BE2C (cell line): ENCODE measurements at regions not wholly inside any gene's neighbourhood (a gene's known extent, or its start where the extent isn't known, plus 50 kb on each side); places are given as distances from the start of the nearest gene placed in this dataset.
"Not testable (repeated sequence)": the region's sequence is repeated elsewhere in the genome, so short reads cannot be mapped to it uniquely, and the experiment has no call there.

Experiments
- DNase-seq: peaks from one replicate; pipeline ENCODE4 v3.0.0-alpha.2; 2020
- H3K27me3 ChIP-seq: fragments of 250-450 bp; sonication (Bioruptor Pico); 2 replicates; pipeline ENCODE4 v1.5.1; 2020; ENCODE audit warnings: mild to moderate bottlenecking
- H3K36me3 ChIP-seq: fragments of 250-450 bp; sonication (Bioruptor Pico); 2 replicates; pipeline ENCODE4 v1.5.1; 2020; ENCODE audit warnings: mild to moderate bottlenecking
- H3K4me1 ChIP-seq: fragments of 250-450 bp; sonication (Bioruptor Pico); 2 replicates; pipeline ENCODE4 v1.5.1; 2020
- H3K4me3 ChIP-seq: 2 replicates; pipeline ENCODE4 v1.5.1; 2011; ENCODE audit warnings: low read depth, low read length
- H3K9me3 ChIP-seq: fragments of 250-450 bp; sonication (Bioruptor Pico); 2 replicates; pipeline ENCODE4 v1.5.1; 2020
- TF ChIP-seq, protein P1 (sequence below): IDR thresholded peaks from 2 replicates; pipeline ENCODE4 v1.5.1; 2012; ENCODE audit warnings: mild to moderate bottlenecking, low read depth, low read length

DNA sequence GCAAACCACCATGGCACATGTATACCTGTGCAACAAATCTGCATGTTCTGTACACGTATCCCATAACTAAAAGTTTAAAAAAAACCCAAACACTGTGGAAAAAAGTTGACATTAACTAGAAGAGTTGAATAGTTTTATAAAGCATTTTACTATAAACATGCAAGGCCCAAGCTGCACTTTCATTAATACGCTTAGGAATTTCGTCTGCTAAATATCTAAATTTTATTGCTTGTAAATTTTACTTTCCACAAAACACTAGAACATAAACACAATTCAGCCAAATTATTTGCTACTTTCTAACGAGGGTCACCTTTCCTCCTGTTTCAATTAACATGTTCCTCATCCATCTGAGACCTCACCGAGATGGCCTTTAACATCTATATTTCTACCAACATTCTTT lies 74.4 kb upstream of the MAN1A1 start:
- TF ChIP-seq, protein P1, sequence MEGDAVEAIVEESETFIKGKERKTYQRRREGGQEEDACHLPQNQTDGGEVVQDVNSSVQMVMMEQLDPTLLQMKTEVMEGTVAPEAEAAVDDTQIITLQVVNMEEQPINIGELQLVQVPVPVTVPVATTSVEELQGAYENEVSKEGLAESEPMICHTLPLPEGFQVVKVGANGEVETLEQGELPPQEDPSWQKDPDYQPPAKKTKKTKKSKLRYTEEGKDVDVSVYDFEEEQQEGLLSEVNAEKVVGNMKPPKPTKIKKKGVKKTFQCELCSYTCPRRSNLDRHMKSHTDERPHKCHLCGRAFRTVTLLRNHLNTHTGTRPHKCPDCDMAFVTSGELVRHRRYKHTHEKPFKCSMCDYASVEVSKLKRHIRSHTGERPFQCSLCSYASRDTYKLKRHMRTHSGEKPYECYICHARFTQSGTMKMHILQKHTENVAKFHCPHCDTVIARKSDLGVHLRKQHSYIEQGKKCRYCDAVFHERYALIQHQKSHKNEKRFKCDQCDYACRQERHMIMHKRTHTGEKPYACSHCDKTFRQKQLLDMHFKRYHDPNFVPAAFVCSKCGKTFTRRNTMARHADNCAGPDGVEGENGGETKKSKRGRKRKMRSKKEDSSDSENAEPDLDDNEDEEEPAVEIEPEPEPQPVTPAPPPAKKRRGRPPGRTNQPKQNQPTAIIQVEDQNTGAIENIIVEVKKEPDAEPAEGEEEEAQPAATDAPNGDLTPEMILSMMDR = no peak
- Histone ChIP-seq H3K9me3 (no peaks in the 10 kb centered on the region), H3K4me1 (no peaks in the 10 kb centered on the region), H3K27me3 (no peaks in the 10 kb centered on the region), H3K4me3 (no peak overlapping the region), H3K36me3 (no peaks in the 10 kb centered on the region)
- no peak for DNase-seq

DNA sequence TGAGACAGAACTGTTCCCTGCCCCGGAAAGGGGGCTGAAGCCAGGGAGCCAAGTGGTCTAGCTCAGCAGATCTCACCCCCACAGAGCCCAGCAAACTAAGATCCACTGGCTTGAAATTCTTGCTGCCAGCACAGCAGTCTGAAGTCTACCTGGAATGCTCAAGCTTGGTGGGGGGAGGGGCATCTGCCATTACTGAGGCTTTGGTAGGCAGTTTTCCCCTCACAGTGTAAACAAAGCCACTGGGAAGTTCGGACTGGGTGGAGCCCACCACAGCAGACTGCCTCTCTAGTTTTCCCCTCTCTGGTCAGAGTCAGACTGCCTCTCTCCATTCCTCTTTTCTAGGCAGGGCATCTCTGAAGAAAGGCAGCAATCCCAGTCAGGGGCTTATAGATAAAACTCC lies 68.5 kb upstream of the MAN1A1 start:
- not testable (repeated sequence) for H3K4me1 ChIP-seq, H3K9me3 ChIP-seq, H3K27me3 ChIP-seq, H3K4me3 ChIP-seq, H3K36me3 ChIP-seq, DNase-seq

DNA sequence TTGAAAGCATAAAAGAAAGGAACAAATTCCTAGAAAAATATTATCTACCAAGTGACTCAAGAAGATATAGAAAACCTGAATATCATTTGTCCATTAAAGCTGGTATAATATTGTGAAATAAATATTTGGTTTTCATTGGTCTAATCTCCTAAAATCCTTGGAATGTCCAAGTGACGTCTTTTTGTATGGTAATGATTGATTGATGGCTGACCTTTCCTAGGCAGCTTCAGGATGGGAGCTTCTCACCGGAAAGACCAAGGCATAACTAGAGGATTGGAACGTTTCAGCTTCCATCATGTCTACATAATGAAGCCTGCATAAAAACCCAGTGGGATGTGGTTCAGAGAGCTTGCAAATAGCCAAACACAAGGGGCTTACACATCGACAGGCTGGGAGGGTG lies 57.6 kb upstream of the MAN1A1 start:
- Histone ChIP-seq H3K4me3 (no peak overlapping the region), H3K36me3 (no peaks in the 10 kb centered on the region), H3K27me3 (no peaks in the 10 kb centered on the region), H3K9me3 (no peaks in the 10 kb centered on the region), H3K4me1 (no peaks in the 10 kb centered on the region)
- TF ChIP-seq, protein P1 = no peak
- no peak for DNase-seq

DNA sequence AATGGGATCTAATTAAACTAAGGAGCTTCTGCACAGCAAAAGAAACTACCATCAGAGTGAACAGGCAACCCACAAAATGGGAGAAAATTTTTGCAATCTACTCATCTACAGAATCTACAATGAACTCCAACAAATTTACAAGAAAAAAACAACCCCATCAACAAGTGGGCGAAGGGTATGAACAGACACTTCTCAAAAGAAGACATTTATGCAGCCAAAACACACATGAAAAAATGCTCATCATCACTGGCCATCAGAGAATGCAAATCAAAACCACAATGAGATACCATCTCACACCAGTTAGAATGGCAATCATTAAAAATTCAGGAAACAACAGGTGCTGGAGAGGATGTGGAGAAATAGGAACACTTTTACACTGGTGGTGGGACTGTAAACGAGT lies 55.6 kb upstream of the MAN1A1 start:
- H3K27me3 ChIP-seq, DNase-seq, H3K4me3 ChIP-seq, H3K36me3 ChIP-seq, H3K4me1 ChIP-seq, H3K9me3 ChIP-seq: not testable (repeated sequence)
